Mononuclear cell (primary cell): ENCODE measurements at regions not wholly inside any gene's neighbourhood (a gene's known extent, or its start where the extent isn't known, plus 50 kb on each side); places are given as distances from the start of the nearest gene placed in this dataset.
"Not testable (repeated sequence)": the region's sequence is repeated elsewhere in the genome, so short reads cannot be mapped to it uniquely, and the experiment has no call there.

Source experiments
- H3K27me3 ChIP-seq: 2 replicates; pipeline ENCODE4 v1.6.0; 2011; ENCODE audit warnings: low read length, control low read depth; ENCODE audit not compliant: insufficient read depth
- H3K4me1 ChIP-seq: 2 replicates; pipeline ENCODE4 v1.5.1; 2011; ENCODE audit warnings: mild to moderate bottlenecking, low read length, control low read depth; ENCODE audit not compliant: insufficient read depth
- H3K4me3 ChIP-seq: 2 replicates; pipeline ENCODE4 v1.5.1; 2011; ENCODE audit warnings: mild to moderate bottlenecking, low read length, moderate library complexity
- H3K9me3 ChIP-seq: 2 replicates; pipeline ENCODE4 v1.5.1; 2011; ENCODE audit warnings: low read depth, mild to moderate bottlenecking, control low read depth, low read length

- not testable (repeated sequence) for H3K4me3 ChIP-seq, H3K4me1 ChIP-seq, H3K9me3 ChIP-seq, H3K27me3 ChIP-seq
These were observed 51.5 kb downstream of the PPIAL4A start for GRCh38 chr1:120941066-120941465.

- not testable (repeated sequence) for H3K27me3 ChIP-seq, H3K4me1 ChIP-seq, H3K9me3 ChIP-seq
- H3K4me3 ChIP-seq, result peak overlapping the region; percentile 44
These were observed 52.3 kb downstream of the PPIAL4A start for GRCh38 chr1:120941836-120942217.

DNA sequence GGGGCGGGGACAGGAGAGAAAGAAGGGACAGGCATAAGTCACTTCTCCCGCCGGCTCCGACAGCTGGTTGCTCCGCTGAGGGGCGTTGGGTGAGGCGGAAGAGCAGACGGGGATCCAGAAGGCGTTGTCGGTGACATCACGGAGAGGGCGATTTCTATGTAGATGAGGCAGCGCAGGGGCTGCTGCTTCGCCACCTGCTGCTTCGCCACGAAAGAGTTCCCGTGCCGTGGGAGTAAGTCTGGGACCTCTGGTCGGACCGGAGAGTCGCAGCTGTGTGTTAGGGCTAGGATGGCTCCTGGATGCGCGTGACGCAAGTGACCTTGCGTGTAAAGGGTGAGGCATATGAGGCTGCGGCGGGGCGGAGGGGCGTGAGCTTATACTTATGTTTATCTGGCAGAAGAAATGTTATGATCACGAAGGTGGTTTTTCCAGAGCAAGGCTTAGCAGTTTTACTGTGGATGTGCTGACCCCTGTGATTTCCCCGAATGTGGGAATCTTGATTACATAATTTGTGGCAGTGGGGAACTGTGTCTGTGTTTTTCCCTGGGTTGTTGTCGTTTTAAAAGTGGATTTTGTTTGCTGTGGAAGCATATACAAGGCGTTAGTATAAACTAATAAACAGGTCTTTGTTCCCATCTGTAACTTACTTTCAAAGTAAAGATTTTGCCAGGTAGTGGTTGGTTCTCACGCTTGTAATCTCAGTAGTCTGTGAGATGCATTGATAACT lies 52.8 kb downstream of the PPIAL4A start:
- not testable (repeated sequence) for H3K4me1 ChIP-seq, H3K9me3 ChIP-seq, H3K27me3 ChIP-seq
- H3K4me3 ChIP-seq, result peak overlapping the region; percentile 44

DNA sequence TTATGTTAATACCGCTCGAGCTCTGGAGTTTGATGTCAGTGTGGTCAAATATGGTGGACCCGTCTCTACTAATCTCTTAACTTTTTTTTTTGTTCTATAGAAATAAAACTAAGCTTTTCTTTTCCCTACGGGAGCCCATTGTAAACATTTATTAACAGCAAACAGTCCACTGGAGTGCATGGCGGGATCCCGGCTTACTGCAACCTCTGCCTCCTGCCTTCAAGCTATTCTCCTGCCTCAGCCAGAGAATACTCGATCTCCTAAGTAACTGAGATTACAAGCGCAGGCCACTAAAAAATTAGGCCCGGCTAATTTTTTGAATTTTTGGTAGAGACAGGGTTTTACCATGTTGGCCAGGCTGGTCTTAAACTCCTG lies 53.4 kb downstream of the PPIAL4A start:
- H3K9me3 ChIP-seq, H3K4me3 ChIP-seq, H3K27me3 ChIP-seq, H3K4me1 ChIP-seq: not testable (repeated sequence)

GRCh38 chr1:120944691-120945090 lies 55.1 kb downstream of the PPIAL4A start:
- H3K9me3 ChIP-seq, H3K27me3 ChIP-seq, H3K4me3 ChIP-seq, H3K4me1 ChIP-seq: not testable (repeated sequence)

DNA sequence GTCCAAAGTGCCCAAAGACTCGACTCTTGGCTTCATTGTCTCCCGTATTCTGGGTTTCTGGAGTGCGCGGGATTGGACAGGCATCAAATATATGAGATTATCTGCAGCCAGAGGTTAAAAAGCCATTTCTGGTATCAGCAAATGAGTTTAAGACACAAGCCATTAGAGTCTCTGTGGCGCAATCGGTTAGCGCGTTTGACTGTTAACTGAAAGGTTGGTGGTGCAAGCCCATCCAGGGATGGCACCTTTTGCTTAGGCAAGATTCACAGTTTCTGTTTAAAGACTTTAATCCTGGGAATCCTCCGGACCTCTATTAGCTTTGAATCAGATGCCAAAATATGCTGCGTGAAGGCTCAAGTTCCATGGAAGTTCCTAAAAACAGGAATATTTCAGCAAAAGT lies 55.6 kb downstream of the PPIAL4A start:
- not testable (repeated sequence) for H3K9me3 ChIP-seq, H3K4me1 ChIP-seq, H3K27me3 ChIP-seq, H3K4me3 ChIP-seq

- not testable (repeated sequence) for H3K9me3 ChIP-seq, H3K4me3 ChIP-seq, H3K4me1 ChIP-seq, H3K27me3 ChIP-seq
These were observed 57.5 kb downstream of the PPIAL4A start for GRCh38 chr1:120947114-120947513.

DNA sequence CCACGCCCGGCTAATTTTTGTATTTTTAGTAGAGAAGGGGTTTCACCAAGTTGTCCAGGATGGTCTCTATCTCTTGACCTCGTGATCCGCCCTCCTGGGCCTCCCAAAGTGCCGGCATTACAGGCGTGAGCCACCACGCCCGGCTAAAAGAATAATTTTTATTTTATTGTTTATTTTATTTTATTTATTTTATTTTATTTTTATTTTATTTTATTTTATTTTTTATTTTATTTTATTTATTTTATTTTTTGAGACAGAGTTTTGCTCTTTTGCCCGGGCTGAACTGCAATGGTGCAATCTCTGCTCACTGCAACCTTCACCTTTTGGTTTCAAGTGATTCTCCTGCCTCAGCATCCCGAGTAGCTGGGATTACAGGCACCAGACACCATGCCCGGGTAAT lies 60.2 kb downstream of the PPIAL4A start:
- H3K4me3 ChIP-seq, H3K27me3 ChIP-seq, H3K9me3 ChIP-seq, H3K4me1 ChIP-seq: not testable (repeated sequence)

GRCh38 chr1:120950633-120951032 lies 61.1 kb downstream of the PPIAL4A start:
- H3K9me3 ChIP-seq, H3K4me3 ChIP-seq, H3K4me1 ChIP-seq, H3K27me3 ChIP-seq: not testable (repeated sequence)

- H3K4me1 ChIP-seq, H3K9me3 ChIP-seq, H3K27me3 ChIP-seq, H3K4me3 ChIP-seq: not testable (repeated sequence)
These were observed 61.5 kb downstream of the PPIAL4A start for GRCh38 chr1:120951100-120951499.

DNA sequence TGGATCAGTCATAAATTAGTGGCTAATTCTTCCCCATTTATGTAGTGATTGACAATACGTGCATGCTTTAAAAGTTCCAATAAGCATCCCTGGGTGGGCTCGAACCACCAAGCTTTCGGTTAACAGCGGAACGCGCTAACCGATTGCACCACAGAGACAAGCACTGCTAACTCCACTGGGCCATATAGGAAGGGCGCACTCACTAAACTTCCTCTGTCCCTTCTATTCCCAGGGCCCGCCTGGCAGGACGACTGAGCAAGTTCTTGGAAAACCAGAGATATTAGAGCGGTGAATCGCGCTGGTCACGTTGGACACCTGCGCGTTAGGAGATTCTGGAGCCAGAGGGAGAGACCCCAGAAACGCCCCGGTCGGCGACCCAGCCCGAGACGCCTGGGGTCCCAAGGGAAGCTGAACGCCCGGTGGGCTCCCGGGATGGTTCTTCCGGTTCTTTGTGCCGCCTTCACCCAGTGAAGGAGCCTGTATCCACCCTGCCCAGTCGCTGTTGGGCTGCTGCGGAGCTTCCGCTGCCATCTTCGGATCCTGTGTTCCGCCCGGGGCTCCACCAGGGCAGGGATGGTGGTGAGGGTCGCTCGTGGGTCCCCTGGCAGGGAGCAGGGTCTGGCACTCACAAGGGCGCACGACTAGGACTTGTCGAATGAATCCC lies 62.8 kb downstream of the PPIAL4A start:
- H3K4me3 ChIP-seq, H3K9me3 ChIP-seq, H3K27me3 ChIP-seq, H3K4me1 ChIP-seq: not testable (repeated sequence)

- H3K27me3 ChIP-seq, H3K4me3 ChIP-seq, H3K9me3 ChIP-seq, H3K4me1 ChIP-seq: not testable (repeated sequence)
These were observed 63.3 kb downstream of the PPIAL4A start for GRCh38 chr1:120952871-120953265.

- Histone ChIP-seq H3K4me1 (no peaks in the 10 kb centered on the region), H3K27me3 (no peaks in the 10 kb centered on the region), H3K4me3 (no peak overlapping the region), H3K9me3 (no peaks in the 10 kb centered on the region)
These were observed 65.2 kb downstream of the PPIAL4A start for GRCh38 chr1:120954736-120955135.

GRCh38 chr1:120955961-120956360 lies 66.4 kb downstream of the PPIAL4A start:
- not testable (repeated sequence) for H3K4me3 ChIP-seq, H3K4me1 ChIP-seq, H3K27me3 ChIP-seq, H3K9me3 ChIP-seq

DNA sequence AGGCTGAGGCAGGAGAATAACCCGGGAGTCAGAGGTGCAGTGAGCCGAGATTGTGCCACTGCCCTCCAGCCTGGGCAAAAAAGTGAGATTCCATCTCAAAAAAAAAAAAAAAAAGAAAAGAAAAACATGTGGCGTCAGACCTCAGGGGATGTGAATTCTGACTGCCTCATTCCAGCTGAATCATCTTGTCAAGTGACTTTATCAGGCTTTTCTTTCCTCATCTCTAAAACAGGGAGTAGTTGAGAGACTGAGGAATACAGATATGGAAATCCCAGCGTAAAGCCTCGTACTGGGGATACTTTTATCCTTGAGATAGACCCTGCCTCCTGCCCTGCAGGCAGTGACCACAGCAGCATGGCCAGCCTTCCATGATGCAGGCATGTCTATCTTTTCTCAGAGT lies 76.4 kb downstream of the PPIAL4A start:
- not testable (repeated sequence) for H3K4me1 ChIP-seq, H3K9me3 ChIP-seq, H3K4me3 ChIP-seq, H3K27me3 ChIP-seq

DNA sequence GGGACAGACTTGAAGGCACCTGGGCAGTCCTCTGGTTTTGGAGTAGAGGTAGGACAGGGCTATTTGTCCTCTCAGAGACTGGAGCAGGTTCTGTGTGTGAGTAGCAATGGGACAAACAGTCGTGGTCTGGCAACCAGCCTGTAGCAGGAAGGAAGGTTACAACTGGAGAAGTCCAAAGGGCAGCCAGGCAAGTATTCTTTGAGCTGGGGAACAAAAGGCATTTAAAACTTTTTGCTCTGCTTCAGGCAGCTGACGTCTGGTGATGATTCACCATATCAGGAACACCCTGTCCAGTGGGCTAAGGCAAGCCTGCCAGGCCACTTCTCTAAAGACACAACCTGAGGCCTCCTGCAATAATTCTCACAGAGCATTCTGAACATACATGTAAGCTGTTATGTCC lies 83.3 kb downstream of the PPIAL4A start:
- not testable (repeated sequence) for H3K4me3 ChIP-seq, H3K9me3 ChIP-seq, H3K27me3 ChIP-seq, H3K4me1 ChIP-seq
